ENCODE measurements at regions not wholly inside any gene's neighbourhood (a gene's known extent, or its start where the extent isn't known, plus 50 kb on each side); places are given as distances from the start of the nearest gene placed in this dataset.

DNA sequence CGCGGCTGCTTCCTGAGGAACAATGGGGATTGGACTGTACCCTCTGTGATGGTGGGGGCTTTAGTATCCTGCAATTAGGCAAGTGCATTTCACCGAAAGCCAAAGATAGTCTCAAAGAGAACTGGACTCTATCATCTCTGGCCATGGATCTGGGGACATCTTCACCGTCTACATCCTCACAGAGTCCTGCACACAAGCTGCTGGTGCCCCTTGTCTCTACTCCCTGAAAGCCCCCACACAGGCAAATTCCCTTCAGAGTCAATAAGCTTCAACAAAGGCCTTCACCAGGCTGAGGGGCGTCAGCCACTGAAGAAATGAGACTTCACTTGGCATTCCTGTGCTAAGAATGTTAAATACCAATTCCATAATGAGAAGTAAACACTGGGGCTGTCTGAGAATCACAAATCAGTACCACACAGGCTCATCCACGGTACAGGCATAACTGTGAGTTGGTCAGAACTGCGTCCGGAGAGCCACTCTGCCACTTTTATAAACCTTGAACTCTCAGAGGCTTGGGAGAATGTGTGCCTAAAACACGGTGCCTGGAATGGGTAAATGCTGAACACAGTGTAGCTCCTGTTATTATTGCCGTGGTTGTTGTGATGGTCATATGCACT is 432.7 kb downstream of the ZNF521 start:
- no peak overlapping the region for H2AK9ac ChIP-seq (replicated peaks; ENCODE audit: low read depth, low read length, poor library complexity)
- H2BK15ac ChIP-seq (ENCODE audit: low read depth, low read length): no peak overlapping the region
- no peak overlapping the region for H3K18ac ChIP-seq (ENCODE audit: low read depth, low read length)
- intact Hi-C loops (cut with micrococcal nuclease): no loop called here
- no peak overlapping the region for H3K56ac ChIP-seq (ENCODE audit: extremely low read depth, insufficient read depth, low read length)
- peaks cover 39% of the 10 kb centered on the region for H3K27me3 ChIP-seq (ENCODE audit: control insufficient read depth, insufficient read depth, low read length)
- no peaks in the 10 kb centered on the region for H3K36me3 ChIP-seq (ENCODE audit: control insufficient read depth, insufficient read depth, low read length)
- no peaks in the 10 kb centered on the region for H3K4me1 ChIP-seq (ENCODE audit: control insufficient read depth, insufficient read depth, low read length)
- no peak overlapping the region for H2BK5ac ChIP-seq (ENCODE audit: low read depth, low read length, poor library complexity, severe bottlenecking)
- H3K9me1 ChIP-seq (ENCODE audit: insufficient read depth, low read length): peaks cover 5% of the 10 kb centered on the region
- ChIA-PET POLR2A (ENCODE audit: unreplicated experiment) (no interaction called here), CTCF (no interaction called here)
- TF ChIP-seq NFE2L2 (IDR thresholded peaks at IDR 0.05; ENCODE audit: low read depth, low read length) (no peak), CHD1 (IDR thresholded peaks at IDR 0.05; ENCODE audit: low read depth, low read length) (no peak)
- TF ChIP-seq, protein P1, sequence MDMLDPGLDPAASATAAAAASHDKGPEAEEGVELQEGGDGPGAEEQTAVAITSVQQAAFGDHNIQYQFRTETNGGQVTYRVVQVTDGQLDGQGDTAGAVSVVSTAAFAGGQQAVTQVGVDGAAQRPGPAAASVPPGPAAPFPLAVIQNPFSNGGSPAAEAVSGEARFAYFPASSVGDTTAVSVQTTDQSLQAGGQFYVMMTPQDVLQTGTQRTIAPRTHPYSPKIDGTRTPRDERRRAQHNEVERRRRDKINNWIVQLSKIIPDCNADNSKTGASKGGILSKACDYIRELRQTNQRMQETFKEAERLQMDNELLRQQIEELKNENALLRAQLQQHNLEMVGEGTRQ (IDR thresholded peaks at IDR 0.05; ENCODE audit: low read depth, low read length): no peak
- H3K4ac ChIP-seq (ENCODE audit: low read depth, low read length): no peak overlapping the region
- no peaks in the 10 kb centered on the region for H4K20me1 ChIP-seq (ENCODE audit: insufficient read depth, low read length)
- no peak overlapping the region for H4K5ac ChIP-seq (ENCODE audit: low read depth, low read length)
- no peak overlapping the region for H4K8ac ChIP-seq (ENCODE audit: low read depth in 2 of 2, low read length in 2 of 2)
- H4K91ac ChIP-seq (ENCODE audit: insufficient read depth, low read depth, low read length): no peak overlapping the region
- no peak overlapping the region for H3K14ac ChIP-seq (replicated peaks; ENCODE audit: low read depth, low read length)
- H3K4me2 ChIP-seq (ENCODE audit: low read depth, low read length): no peak overlapping the region
- in situ Hi-C loops (cut with MboI; ENCODE audit: low sequenced_read_pairs): no loop called here
- H2BK120ac ChIP-seq (ENCODE audit: low read depth, low read length): no peak overlapping the region
- H3K27ac ChIP-seq (ENCODE audit: insufficient read depth, low read length): no peak overlapping the region
- no peak overlapping the region for H2AK5ac ChIP-seq (ENCODE audit: low read depth, low read length)
- no peak overlapping the region for H2AFZ ChIP-seq (replicated peaks; ENCODE audit: low read length, poor library complexity)
- no peak for ATAC-seq (ENCODE audit: low read depth)
- no peak for DNase-seq
- H2BK20ac ChIP-seq (ENCODE audit: low read depth, low read length): no peak overlapping the region
- no peak overlapping the region for H3K9ac ChIP-seq (ENCODE audit: low read depth, low read length)
- no peak overlapping the region for H3K23ac ChIP-seq (ENCODE audit: low read depth, low read length)
- H3K79me1 ChIP-seq (ENCODE audit: low read depth in 1 of 2, low read length in 2 of 2): no peaks in the 10 kb centered on the region
- H3K9me3 ChIP-seq (ENCODE audit: control insufficient read depth, insufficient read depth, low read length): no peaks in the 10 kb centered on the region
- BruUV-seq (replicated peaks): no TSS peak
- 100% methylated on average over 3 of the region's 10 CpGs; no CpG with 5 or more reads in 1 of the 2 experiments for WGBS, 2 experiments (ENCODE audit: extremely low coverage in 2 of 2, insufficient read length in 1 of 2)
- H3K4me3 ChIP-seq (ENCODE audit: insufficient read depth, low read depth, low read length): no peak overlapping the region
- dilution Hi-C loops (cut with HindIII; ENCODE audit: low sequenced_read_pairs, unreplicated experiment): no loop called here
